GM12872 (cell line): ENCODE measurements at regions not wholly inside any gene's neighbourhood (a gene's known extent, or its start where the extent isn't known, plus 50 kb on each side); places are given as distances from the start of the nearest gene placed in this dataset.

Source experiments
- TF ChIP-seq, protein P1 (sequence below): IDR thresholded peaks from 3 replicates; pipeline ENCODE4 v1.5.1; 2011; ENCODE audit warnings: low read depth, mild to moderate bottlenecking, low read length, moderate library complexity; ENCODE audit not compliant: insufficient read depth

DNA sequence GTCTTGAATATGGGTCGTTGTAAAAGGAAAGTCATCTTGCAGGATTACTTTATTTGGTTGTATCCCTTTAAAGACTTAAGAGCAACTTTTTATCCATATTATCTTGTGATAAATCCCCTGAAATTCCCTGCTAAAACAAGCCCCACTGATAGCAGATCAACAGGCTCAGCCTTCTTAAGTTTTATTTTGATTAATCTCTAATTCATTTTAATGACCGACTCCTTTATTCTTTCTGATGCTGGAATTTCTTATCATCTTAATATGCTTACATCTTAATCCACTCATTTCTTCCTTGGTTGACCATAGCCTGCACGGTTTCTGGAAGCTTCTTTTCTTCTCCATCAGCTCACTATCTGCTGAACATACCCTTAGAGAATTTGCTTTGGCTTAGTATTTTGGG lies 188.5 kb upstream of the CCDC68 start:
- TF ChIP-seq, protein P1, sequence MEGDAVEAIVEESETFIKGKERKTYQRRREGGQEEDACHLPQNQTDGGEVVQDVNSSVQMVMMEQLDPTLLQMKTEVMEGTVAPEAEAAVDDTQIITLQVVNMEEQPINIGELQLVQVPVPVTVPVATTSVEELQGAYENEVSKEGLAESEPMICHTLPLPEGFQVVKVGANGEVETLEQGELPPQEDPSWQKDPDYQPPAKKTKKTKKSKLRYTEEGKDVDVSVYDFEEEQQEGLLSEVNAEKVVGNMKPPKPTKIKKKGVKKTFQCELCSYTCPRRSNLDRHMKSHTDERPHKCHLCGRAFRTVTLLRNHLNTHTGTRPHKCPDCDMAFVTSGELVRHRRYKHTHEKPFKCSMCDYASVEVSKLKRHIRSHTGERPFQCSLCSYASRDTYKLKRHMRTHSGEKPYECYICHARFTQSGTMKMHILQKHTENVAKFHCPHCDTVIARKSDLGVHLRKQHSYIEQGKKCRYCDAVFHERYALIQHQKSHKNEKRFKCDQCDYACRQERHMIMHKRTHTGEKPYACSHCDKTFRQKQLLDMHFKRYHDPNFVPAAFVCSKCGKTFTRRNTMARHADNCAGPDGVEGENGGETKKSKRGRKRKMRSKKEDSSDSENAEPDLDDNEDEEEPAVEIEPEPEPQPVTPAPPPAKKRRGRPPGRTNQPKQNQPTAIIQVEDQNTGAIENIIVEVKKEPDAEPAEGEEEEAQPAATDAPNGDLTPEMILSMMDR = no peak

DNA sequence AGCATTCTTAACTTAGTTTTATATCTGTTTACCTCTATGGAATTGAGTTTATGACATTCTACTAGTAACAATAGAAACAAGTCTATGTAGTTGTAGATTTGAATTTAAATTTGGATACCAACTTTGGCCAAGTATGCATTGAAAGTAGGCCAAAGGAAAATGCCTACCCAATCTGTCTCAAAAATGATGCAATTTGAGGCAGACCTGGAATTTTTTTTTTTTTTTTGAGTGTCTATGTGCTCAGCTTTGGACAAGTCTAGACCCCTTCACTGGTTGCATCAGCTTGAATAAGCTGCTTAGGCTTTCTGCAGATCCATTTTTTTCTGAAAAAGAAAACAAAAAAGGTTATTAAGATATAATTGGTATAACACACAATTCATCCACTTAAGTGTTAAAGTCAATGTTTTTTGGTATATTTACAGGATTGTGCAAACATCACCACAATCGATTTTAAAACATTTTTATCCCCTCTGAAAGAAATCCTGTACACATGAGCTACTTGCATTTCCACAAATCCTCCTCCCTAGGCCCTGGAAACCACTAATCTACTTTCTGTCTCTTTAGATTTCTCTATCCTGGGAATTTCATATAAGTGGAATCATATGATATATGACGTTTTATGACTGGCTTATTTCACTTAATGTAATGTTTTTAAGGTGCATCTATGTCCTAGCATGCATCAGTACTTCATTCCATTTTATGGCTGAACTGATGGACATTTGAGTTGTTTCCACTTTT lies 185.1 kb upstream of the CCDC68 start:
- TF ChIP-seq, protein P1 = no peak

DNA sequence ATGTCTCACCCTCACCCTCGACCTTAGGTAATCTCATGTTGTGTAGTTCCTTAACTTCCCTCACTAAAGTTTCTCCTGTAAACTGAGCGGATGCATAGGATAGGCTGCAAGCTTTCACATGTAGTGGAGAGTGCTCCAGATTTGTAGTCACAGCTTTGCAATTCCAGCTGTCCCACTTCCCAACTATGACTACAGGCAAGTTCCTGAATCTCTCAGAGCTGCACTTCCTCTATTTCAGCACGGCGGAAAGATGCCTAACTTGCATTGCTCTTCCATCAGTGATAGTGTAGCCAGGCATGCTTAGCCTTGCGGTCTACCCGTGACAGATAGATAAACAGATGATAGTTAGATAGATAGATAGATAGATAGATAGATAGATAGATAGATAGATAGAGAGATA lies 183.1 kb upstream of the CCDC68 start:
- TF ChIP-seq, protein P1 = no peak

DNA sequence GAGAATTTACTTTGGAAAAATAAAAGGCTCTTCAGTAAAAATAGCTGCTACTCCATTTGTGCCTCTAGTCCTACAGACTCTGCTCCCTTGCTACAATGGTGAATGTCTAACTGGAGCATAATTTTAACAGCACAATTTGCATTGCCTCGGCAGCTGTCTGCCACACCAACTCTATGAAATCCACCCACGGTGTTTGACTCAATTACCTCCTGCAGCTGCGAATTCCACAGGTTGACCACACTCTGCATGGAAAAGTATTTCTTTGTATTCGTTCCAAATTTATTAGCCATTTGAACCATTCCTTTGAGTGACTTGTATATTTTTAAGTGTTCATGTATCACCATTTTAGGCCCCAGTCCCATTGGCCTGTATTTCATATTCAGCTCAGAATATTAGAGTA lies 182.1 kb upstream of the CCDC68 start:
- TF ChIP-seq, protein P1 = no peak

DNA sequence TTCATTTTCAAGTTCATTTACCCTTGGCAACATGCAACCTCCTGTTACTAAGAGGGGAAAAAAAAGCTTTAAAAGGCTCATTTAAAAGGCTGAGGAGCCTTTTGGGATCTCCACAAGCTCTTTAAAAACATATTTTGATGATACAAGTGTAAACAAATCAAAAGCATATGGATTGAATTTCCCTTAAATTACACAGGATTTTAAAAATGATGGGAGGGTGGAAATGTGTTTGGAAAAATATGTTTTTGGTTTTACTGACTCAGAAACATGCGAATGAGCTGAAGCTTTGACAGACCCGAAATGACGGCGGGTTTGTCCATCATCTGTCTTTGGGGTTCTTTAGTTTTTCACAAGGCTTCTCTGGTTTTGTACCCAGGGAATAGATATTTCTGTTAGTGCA lies 180.6 kb upstream of the CCDC68 start:
- TF ChIP-seq, protein P1 = no peak

DNA sequence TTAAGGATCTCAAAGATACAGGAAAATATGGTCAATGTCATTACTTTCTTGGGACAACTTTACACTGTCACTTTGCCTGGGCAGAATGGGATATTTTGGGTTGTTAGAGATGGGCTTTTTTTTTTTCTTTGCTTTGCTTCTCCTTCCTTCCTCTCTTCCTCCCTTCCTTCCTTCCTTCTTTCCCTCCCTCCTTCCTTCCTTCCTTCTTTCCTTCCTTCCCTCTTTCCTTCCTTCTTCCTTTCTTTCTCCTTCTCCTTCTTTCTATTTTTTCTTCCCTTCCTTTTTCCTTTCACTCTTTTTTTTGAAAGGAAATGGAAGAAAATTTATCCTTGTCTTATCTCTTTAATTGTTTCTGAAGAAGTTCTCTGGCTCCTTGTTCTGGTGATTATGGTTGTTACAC lies 180.0 kb upstream of the CCDC68 start:
- TF ChIP-seq, protein P1 = no peak

DNA sequence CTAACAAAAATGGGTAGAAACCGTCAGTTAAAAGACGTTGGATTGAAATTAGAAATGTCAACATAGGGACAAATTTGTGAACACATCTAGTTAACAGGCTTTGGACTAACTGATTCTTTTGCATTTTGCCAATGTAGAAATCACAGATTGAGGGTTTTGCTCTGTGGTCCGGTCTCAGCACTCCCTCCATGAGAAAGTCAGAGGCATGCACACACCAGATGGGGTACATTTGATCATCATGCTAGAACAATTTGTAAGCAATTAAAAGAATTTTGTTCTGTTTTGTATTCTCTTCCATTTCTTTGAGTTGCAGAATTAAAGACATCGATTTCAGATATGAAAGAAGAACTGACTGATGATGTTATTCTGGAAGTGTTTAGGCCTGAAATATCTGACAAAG lies 179.1 kb upstream of the CCDC68 start:
- TF ChIP-seq, protein P1 = no peak
